Testis (tissue), 2 donors: ENCODE measurements at regions not wholly inside any gene's neighbourhood (a gene's known extent, or its start where the extent isn't known, plus 50 kb on each side); places are given as distances from the start of the nearest gene placed in this dataset.

Experiments
- DNase-seq: peaks from one replicate; pipeline ENCODE4 v3.0.0-alpha.2; 2019
- H3K27ac ChIP-seq, 2 donors: fragments of 200-600 bp; sonication (generic); one replicate each; pipeline ENCODE4 v1.5.1; 2019
- H3K27me3 ChIP-seq: fragments of 200-600 bp; sonication (generic); one replicate; pipeline ENCODE4 v1.5.1; 2019
- H3K36me3 ChIP-seq: fragments of 200-600 bp; sonication (generic); one replicate; pipeline ENCODE4 v1.5.1; 2017; ENCODE audit warnings: low read depth; ENCODE audit errors: missing control alignments
- H3K4me1 ChIP-seq: fragments of 200-600 bp; sonication (generic); one replicate; pipeline ENCODE4 v1.5.1; 2019
- H3K4me3 ChIP-seq, 2 donors: fragments of 200-600 bp; sonication (generic); one replicate each; pipeline ENCODE4 v1.5.1; 2017 to 2019
- H3K9me3 ChIP-seq: fragments of 200-600 bp; sonication (generic); one replicate; pipeline ENCODE4 v1.5.1; 2017
- CTCF ChIP-seq, 3 experiments: fragments of 450-650 bp in 2 of 3; fragments of 200-600 bp in 1 of 3; sonication (generic) in 1 of 3; IDR thresholded peaks; one replicate each; pipeline ENCODE4 v1.5.1; 2016 to 2019; ENCODE audit warnings: antibody characterized with exemption in 3 of 3, mild to moderate bottlenecking in 2 of 3, moderate library complexity in 1 of 3
- POLR2A ChIP-seq: fragments of 450-650 bp; IDR thresholded peaks from one replicate; pipeline ENCODE4 v1.6.1; 2017; ENCODE audit warnings: antibody characterized with exemption, mild to moderate bottlenecking, moderate library complexity
- WGBS, 2 donors: methylation state at CpG; one replicate each; pipeline ENCODE4 v1.1.5; 2018; 5-methylcytosine and 5-hydroxymethylcytosine counted together
- intact Hi-C: fragments of 100-400 bp; cut with DNase I; formaldehyde crosslinking; loops from one replicate; pipeline ENCODE4 v1.15.1; 2023; ENCODE audit warnings: low total_unique reads

GRCh38 chr18:51287818-51288508 is 90.5 kb upstream of the MEX3C start:
- TF ChIP-seq POLR2A (no peak), CTCF (IDR thresholded peaks at IDR 0.05) (no peak)
- Histone ChIP-seq H3K27me3 (no peaks in the 10 kb centered on the region), H3K4me3 (no peak overlapping the region), H3K4me1 (no peaks in the 10 kb centered on the region), H3K36me3 (no peaks in the 10 kb centered on the region), H3K27ac (no peak overlapping the region), H3K9me3 (no peaks in the 10 kb centered on the region)
- DNase-seq = no peak
- WGBS, 2 donors = 81 to 88% methylated on average over 5 of the region's 5 CpGs
- intact Hi-C loops = no loop called here

GRCh38 chr18:51288582-51288981 is 91.1 kb upstream of the MEX3C start:
- TF ChIP-seq POLR2A = no peak
- H3K4me3 ChIP-seq = no peak overlapping the region
- no peak for DNase-seq
- no peaks in the 10 kb centered on the region for H3K36me3 ChIP-seq
- H3K4me1 ChIP-seq = no peaks in the 10 kb centered on the region
- no peak overlapping the region for H3K27ac ChIP-seq
- intact Hi-C loops = no loop called here
- H3K27me3 ChIP-seq = no peaks in the 10 kb centered on the region
- 75% methylated on average over 3 of the region's 3 CpGs for WGBS, 2 donors
- no peaks in the 10 kb centered on the region for H3K9me3 ChIP-seq

GRCh38 chr18:51290860-51291259 is 93.4 kb upstream of the MEX3C start:
- no peak for DNase-seq
- 75 to 87% methylated on average over 2 of the region's 2 CpGs for WGBS, 2 donors
- intact Hi-C loops = no loop called here
- Histone ChIP-seq H3K4me3 (no peak overlapping the region), H3K27ac (no peak overlapping the region), H3K36me3 (no peaks in the 10 kb centered on the region), H3K9me3 (no peaks in the 10 kb centered on the region), H3K4me1 (no peaks in the 10 kb centered on the region), H3K27me3 (no peaks in the 10 kb centered on the region)
- TF ChIP-seq POLR2A (no peak), CTCF (IDR thresholded peaks at IDR 0.05) (no peak)

- H3K27me3 ChIP-seq = no peaks in the 10 kb centered on the region
Measured at GRCh38 chr18:51300912-51301311, 103.4 kb upstream of the MEX3C start.

GRCh38 chr18:51301376-51301775 is 103.9 kb upstream of the MEX3C start:
- H3K36me3 ChIP-seq = no peaks in the 10 kb centered on the region
- H3K9me3 ChIP-seq = no peaks in the 10 kb centered on the region
- no peaks in the 10 kb centered on the region for H3K4me1 ChIP-seq
- H3K4me3 ChIP-seq = no peak overlapping the region
- 85 to 95% methylated on average over 3 of the region's 3 CpGs for WGBS, 2 donors
- H3K27me3 ChIP-seq = no peaks in the 10 kb centered on the region
- TF ChIP-seq CTCF (IDR thresholded peaks at IDR 0.05) (no peak), POLR2A (no peak)
- no peak overlapping the region for H3K27ac ChIP-seq
- intact Hi-C loops = no loop called here
- no peak for DNase-seq

More at GRCh38 chr18:51300912-51301311, 103.4 kb upstream of the MEX3C start:
- TF ChIP-seq POLR2A = no peak
- Histone ChIP-seq H3K4me1 (no peaks in the 10 kb centered on the region), H3K27ac (no peak overlapping the region), H3K36me3 (no peaks in the 10 kb centered on the region), H3K4me3 (no peak overlapping the region), H3K9me3 (no peaks in the 10 kb centered on the region)
- 84% methylated on average over 3 of the region's 3 CpGs for WGBS, 2 donors
- no peak for DNase-seq
- intact Hi-C loops = no loop called here

- peak; percentile 24 for DNase-seq
- Histone ChIP-seq H3K4me3 (no peak overlapping the region), H3K4me1 (no peaks in the 10 kb centered on the region), H3K36me3 (no peaks in the 10 kb centered on the region), H3K27ac (no peak overlapping the region), H3K9me3 (no peaks in the 10 kb centered on the region), H3K27me3 (no peaks in the 10 kb centered on the region)
- TF ChIP-seq CTCF (IDR thresholded peaks at IDR 0.05) = no peak
- no peak for TF ChIP-seq POLR2A
- intact Hi-C loops = no loop called here
- 40 to 50% methylated on average over 1 of the region's 1 CpG for WGBS, 2 donors
Measured at GRCh38 chr18:51316677-51317076, 119.2 kb upstream of the MEX3C start.
